Ishikawa (cell line): ENCODE measurements at regions not wholly inside any gene's neighbourhood (a gene's known extent, or its start where the extent isn't known, plus 50 kb on each side); places are given as distances from the start of the nearest gene placed in this dataset.

Experiments used
- CEBPB ChIP-seq: IDR thresholded peaks from 2 replicates; pipeline ENCODE4 v1.6.1; 2012
- CREB1 ChIP-seq: IDR thresholded peaks from 2 replicates; pipeline ENCODE4 v1.6.1; 2012; ENCODE audit warnings: low read depth
- EGR1 ChIP-seq: IDR thresholded peaks from 2 replicates; pipeline ENCODE4 v1.6.1; 2012
- EP300 ChIP-seq: IDR thresholded peaks from 2 replicates; pipeline ENCODE4 v1.6.1; 2012; ENCODE audit warnings: borderline replicate concordance
- FOXM1 ChIP-seq: IDR thresholded peaks from 2 replicates; pipeline ENCODE4 v1.6.1; 2012; ENCODE audit warnings: low read depth, borderline replicate concordance
- NFIC ChIP-seq: IDR thresholded peaks from 2 replicates; pipeline ENCODE4 v1.6.1; 2012
- RAD21 ChIP-seq: IDR thresholded peaks from 2 replicates; pipeline ENCODE4 v1.6.1; 2012; ENCODE audit warnings: low read depth
- TAF1 ChIP-seq: IDR thresholded peaks from 2 replicates; pipeline ENCODE4 v1.6.1; 2012; ENCODE audit warnings: low read depth, mild to moderate bottlenecking
- TEAD4 ChIP-seq: IDR thresholded peaks from 2 replicates; pipeline ENCODE4 v1.6.1; 2012
- YY1 ChIP-seq: IDR thresholded peaks from 2 replicates; pipeline ENCODE4 v1.6.1; 2012; ENCODE audit warnings: low read depth
- ZBTB7A ChIP-seq: IDR thresholded peaks from 2 replicates; pipeline ENCODE4 v1.6.1; 2012; ENCODE audit warnings: low read depth
- TF ChIP-seq, protein P1 (sequence below): IDR thresholded peaks from 2 replicates; pipeline ENCODE4 v1.6.1; 2012
- TF ChIP-seq, protein P2 (sequence below): IDR thresholded peaks from 2 replicates; pipeline ENCODE4 v1.6.1; 2012
- TF ChIP-seq, protein P3 (sequence below): IDR thresholded peaks from 2 replicates; pipeline ENCODE4 v1.6.1; 2012; ENCODE audit warnings: low read depth, mild to moderate bottlenecking

GRCh38 chr7:1372671-1373379 is 86.4 kb downstream of the MICALL2 start:
- TF ChIP-seq RAD21 (no peak), CEBPB (no peak), TAF1 (no peak), CREB1 (no peak), TEAD4 (no peak), NFIC (no peak), EP300 (no peak), YY1 (no peak), FOXM1 (no peak), EGR1 (no peak), ZBTB7A (no peak)
- TF ChIP-seq, protein P1, sequence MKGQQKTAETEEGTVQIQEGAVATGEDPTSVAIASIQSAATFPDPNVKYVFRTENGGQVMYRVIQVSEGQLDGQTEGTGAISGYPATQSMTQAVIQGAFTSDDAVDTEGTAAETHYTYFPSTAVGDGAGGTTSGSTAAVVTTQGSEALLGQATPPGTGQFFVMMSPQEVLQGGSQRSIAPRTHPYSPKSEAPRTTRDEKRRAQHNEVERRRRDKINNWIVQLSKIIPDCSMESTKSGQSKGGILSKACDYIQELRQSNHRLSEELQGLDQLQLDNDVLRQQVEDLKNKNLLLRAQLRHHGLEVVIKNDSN = no peak
- TF ChIP-seq, protein P2, sequence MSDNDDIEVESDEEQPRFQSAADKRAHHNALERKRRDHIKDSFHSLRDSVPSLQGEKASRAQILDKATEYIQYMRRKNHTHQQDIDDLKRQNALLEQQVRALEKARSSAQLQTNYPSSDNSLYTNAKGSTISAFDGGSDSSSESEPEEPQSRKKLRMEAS = no peak
- TF ChIP-seq, protein P3, sequence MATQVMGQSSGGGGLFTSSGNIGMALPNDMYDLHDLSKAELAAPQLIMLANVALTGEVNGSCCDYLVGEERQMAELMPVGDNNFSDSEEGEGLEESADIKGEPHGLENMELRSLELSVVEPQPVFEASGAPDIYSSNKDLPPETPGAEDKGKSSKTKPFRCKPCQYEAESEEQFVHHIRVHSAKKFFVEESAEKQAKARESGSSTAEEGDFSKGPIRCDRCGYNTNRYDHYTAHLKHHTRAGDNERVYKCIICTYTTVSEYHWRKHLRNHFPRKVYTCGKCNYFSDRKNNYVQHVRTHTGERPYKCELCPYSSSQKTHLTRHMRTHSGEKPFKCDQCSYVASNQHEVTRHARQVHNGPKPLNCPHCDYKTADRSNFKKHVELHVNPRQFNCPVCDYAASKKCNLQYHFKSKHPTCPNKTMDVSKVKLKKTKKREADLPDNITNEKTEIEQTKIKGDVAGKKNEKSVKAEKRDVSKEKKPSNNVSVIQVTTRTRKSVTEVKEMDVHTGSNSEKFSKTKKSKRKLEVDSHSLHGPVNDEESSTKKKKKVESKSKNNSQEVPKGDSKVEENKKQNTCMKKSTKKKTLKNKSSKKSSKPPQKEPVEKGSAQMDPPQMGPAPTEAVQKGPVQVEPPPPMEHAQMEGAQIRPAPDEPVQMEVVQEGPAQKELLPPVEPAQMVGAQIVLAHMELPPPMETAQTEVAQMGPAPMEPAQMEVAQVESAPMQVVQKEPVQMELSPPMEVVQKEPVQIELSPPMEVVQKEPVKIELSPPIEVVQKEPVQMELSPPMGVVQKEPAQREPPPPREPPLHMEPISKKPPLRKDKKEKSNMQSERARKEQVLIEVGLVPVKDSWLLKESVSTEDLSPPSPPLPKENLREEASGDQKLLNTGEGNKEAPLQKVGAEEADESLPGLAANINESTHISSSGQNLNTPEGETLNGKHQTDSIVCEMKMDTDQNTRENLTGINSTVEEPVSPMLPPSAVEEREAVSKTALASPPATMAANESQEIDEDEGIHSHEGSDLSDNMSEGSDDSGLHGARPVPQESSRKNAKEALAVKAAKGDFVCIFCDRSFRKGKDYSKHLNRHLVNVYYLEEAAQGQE = no peak
